ENCODE measurements at regions not wholly inside any gene's neighbourhood (a gene's known extent, or its start where the extent isn't known, plus 50 kb on each side); places are given as distances from the start of the nearest gene placed in this dataset.
"Not testable (repeated sequence)": the region's sequence is repeated elsewhere in the genome, so short reads cannot be mapped to it uniquely, and the experiment has no call there.

DNA sequence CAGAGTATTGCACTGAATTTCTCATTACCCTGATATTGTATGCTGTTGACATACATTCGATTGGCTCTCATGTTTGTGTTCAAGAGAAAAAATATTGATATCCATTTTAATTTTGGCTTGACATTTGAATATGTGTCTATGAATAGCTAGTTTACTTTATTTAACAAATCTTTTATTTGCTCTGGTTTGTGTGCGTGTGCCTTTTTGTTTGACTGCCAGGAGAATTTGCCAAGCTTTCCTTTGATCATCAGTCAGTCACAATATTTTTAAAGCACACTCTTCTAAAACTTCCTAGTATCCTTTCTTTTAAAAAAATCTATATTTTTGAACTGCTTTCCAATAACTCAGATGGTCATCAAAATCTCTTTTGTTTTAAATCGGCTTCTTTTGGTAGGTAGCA lies 179.3 kb upstream of the FLRT2 start:
- no peak overlapping the region for H3K27ac ChIP-seq
- TF ChIP-seq, protein P1, sequence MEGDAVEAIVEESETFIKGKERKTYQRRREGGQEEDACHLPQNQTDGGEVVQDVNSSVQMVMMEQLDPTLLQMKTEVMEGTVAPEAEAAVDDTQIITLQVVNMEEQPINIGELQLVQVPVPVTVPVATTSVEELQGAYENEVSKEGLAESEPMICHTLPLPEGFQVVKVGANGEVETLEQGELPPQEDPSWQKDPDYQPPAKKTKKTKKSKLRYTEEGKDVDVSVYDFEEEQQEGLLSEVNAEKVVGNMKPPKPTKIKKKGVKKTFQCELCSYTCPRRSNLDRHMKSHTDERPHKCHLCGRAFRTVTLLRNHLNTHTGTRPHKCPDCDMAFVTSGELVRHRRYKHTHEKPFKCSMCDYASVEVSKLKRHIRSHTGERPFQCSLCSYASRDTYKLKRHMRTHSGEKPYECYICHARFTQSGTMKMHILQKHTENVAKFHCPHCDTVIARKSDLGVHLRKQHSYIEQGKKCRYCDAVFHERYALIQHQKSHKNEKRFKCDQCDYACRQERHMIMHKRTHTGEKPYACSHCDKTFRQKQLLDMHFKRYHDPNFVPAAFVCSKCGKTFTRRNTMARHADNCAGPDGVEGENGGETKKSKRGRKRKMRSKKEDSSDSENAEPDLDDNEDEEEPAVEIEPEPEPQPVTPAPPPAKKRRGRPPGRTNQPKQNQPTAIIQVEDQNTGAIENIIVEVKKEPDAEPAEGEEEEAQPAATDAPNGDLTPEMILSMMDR (IDR thresholded peaks at IDR 0.05), result no peak
- TF ChIP-seq ZFX (IDR thresholded peaks at IDR 0.05; ENCODE audit: borderline replicate concordance), result no peak

DNA sequence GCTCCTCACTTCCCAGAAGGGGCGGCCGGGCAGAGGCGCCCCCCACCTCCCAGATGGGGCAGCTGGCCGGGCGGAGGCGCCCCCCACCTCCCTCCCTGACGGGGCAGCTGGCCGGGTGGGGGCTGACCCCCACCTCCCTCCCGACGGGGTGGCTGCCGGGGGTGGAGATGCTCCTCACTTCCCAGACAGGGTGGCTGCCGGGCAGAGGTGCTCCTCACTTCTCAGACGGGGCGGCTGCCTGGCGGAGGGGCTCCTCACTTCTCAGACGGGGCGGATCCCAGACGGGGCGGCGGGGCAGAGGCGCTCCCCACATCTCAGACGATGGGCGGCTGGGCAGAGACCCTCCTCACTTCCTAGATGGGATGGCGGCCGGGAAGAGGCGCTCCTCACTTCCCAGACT lies 177.4 kb upstream of the FLRT2 start:
- H3K27ac ChIP-seq, result not testable (repeated sequence)

DNA sequence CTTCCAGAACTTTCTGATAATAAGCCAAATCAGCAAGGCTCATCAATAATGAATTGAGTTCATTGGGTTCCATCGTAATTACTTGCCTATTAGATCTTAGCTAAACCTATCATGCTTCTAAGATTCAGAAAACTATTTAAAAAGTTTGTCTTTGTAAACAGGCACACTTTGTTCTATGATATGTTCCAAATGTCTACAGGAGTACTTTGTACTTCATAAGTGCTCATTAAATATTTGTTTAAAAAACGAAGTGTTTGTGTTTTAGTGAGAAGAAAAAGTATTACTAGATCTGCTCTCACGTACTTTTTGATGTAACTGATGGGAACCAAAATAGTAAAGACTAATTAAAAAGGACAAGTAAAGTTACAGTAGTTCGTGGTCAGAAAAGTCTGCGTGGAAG lies 172.8 kb upstream of the FLRT2 start:
- no peak overlapping the region for H3K27ac ChIP-seq
- TF ChIP-seq, protein P1 (IDR thresholded peaks at IDR 0.05), result no peak
- TF ChIP-seq ZFX (IDR thresholded peaks at IDR 0.05; ENCODE audit: borderline replicate concordance), result no peak

DNA sequence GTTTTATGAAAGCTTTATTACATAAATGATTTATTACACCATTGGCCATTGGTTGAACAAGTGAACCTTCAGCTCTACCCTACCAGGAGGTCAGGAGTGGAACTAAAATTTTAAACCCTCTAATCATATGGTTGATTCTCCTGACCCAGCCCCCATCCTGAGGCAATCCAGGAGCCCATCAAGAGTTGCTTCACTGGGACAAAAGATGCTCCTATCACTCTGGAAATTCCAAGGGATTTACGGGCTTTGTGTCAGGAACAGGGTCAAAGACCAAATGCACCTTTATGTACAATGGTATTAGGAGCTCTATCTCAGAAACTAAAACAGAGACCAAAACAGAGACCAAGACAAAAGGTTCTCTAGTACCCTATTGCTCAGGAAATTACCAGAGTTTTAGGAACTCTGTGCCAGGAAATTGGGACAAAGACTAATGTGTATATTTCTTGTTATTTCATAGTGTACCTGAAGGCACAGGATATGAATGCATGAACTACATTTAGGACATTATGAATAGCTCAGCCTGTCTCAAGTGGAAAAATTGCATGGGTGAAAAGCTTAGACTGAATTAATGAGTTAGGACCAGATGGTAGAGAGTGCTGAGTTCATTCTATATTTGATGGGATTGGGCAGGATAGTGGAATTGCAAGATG lies 171.7 kb upstream of the FLRT2 start:
- TF ChIP-seq, protein P1 (IDR thresholded peaks at IDR 0.05), result no peak
- no peak for TF ChIP-seq ZFX (IDR thresholded peaks at IDR 0.05; ENCODE audit: borderline replicate concordance)
- H3K27ac ChIP-seq, result no peak overlapping the region

DNA sequence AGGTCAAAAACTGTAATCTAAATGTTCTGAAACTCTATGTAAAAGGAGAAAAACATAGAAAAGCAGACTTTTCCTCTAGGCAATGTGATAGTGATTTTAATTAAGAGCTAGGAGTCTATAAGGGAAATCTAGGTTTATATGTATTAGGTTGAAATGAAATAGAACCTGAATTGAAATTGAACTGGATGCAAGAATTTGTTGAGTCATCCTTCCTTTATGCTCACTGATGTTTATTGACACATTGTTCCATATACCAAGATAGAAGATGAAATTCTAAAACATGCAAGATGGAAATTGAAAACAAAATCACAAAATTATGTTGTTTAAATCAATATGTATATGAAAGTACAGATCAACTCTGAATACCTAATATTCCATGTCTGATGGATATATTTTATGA lies 170.4 kb upstream of the FLRT2 start:
- H3K27ac ChIP-seq, result no peak overlapping the region
- no peak for TF ChIP-seq ZFX (IDR thresholded peaks at IDR 0.05; ENCODE audit: borderline replicate concordance)
- TF ChIP-seq, protein P1 (IDR thresholded peaks at IDR 0.05), result no peak

DNA sequence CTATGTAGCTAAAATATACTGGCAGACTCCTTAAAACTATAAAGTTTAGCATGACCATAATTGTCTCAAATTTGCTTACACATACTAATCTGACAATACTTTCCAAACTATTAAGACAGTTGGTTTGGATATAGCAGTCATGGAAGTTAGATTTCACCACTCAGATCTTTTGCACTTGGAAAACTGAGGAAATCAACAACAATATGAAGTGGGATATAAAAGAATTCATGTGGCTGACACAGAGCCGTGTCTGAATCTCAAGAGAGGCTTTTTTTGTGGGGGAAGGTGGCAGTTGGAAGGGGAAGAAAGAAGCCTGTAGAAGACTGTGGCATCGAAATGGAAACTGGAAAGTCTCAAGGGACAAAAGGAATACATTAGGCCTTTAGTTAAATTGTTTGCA lies 166.6 kb upstream of the FLRT2 start:
- no peak overlapping the region for H3K27ac ChIP-seq
- TF ChIP-seq ZFX (IDR thresholded peaks at IDR 0.05; ENCODE audit: borderline replicate concordance), result no peak
- TF ChIP-seq, protein P1 (IDR thresholded peaks at IDR 0.05), result no peak

DNA sequence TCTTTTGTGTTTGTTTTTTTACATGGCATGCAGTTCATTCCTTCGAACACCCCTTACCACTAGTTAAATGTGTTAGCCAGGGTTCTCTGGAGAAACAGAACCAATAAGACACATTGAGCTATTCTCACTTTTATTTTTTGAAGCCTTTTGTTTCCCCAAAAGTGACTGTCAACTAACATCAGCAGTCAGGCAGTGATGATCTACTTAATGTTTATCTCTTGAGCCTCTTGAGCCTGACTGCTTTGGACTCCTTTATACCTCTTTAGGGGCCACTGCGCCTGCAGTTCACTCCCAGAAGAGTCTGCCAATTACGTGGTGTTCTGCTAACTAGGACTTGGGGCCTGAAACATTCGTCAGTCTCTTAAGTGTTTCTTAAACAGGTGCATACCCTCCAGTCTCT lies 163.7 kb upstream of the FLRT2 start:
- H3K27ac ChIP-seq, result no peak overlapping the region
- TF ChIP-seq, protein P1 (IDR thresholded peaks at IDR 0.05), result no peak
- TF ChIP-seq ZFX (IDR thresholded peaks at IDR 0.05; ENCODE audit: borderline replicate concordance), result no peak

DNA sequence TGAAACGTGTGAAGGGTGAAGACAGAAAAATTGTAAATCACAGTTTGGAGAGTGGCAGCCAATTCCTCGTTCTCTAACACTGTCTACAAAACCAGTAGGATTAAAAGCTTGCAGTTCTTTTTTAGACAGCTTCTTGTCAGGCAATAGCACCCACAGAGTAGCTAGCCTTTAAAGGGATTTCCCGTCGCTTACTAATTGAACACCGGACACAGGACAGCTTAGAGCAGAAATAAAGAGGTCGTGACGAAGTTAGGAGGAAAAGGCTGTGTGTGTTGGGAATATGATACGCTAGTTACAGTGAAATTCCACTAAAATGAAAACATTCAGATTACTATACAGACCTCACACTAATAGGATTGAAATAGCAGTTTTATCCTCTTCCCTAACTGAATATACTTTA lies 149.1 kb upstream of the FLRT2 start:
- no peak overlapping the region for H3K27ac ChIP-seq
- TF ChIP-seq, protein P1 (IDR thresholded peaks at IDR 0.05), result no peak
- no peak for TF ChIP-seq ZFX (IDR thresholded peaks at IDR 0.05; ENCODE audit: borderline replicate concordance)

Measured in 22Rv1 (cell line).